HG03139 (cell line): ENCODE measurements at regions not wholly inside any gene's neighbourhood (a gene's known extent, or its start where the extent isn't known, plus 50 kb on each side); places are given as distances from the start of the nearest gene placed in this dataset.
A peak's percentile ranks its signal among the peaks of the same experiment; 100 is the strongest.
"Not testable (repeated sequence)": the region's sequence is repeated elsewhere in the genome, so short reads cannot be mapped to it uniquely, and the experiment has no call there.

Experiments used
- ATAC-seq: cut with Tn5 transposase; IDR thresholded peaks from one replicate; pipeline ENCODE4 v1.9.1; 2021; ENCODE audit not compliant: unreplicated experiment

DNA sequence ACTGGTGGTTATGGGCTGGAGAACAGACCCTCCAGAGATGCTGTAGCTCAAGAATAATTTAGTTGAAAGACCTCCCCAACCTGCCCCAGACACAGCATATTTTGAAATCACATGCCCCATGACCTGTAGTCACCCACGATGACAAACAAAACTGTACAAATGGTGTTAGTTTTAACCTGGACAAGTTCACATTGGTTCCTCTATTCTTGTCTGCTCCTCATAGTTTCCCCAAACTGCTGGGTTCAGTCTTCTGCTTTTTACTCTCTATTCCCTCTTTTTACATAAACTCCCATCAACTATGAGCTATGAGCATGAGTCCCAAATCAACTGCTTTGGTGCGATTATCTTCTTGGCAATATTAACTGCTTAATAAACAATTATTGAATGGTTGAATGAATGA lies 365.3 kb upstream of the CLINT1 start:
- ATAC-seq: no peak

DNA sequence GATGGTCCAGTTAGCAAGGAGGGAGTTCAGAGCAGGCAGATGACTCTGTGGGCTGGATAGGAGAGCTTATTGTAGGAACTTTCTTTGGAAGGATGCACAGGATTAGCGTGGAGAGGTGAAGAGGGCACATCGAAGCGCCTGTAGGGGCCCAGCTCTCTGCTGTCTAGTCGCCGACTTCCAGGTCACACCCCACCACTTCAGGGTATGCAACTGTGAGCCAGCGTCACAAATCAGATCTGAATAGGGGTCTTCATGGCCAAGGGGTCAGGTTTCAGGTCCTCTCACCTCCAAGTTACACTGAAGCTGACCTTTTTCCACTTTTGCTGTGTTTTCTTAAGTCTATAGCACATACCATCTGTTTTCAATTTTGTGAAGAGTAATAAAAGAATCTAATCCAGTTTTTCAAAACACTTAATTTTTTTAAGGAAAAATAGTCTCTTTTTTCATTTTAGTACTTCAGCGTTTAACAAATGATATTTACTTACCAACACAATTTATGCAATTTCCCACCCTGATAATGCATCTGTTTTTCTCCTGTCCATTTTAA lies 364.2 kb upstream of the CLINT1 start:
- no peak for ATAC-seq

- ATAC-seq: no peak
Observed at GRCh38 chr5:158212917-158213316, 354.0 kb upstream of the CLINT1 start.

GRCh38 chr5:158212237-158212636 lies 353.3 kb upstream of the CLINT1 start:
- no peak for ATAC-seq

DNA sequence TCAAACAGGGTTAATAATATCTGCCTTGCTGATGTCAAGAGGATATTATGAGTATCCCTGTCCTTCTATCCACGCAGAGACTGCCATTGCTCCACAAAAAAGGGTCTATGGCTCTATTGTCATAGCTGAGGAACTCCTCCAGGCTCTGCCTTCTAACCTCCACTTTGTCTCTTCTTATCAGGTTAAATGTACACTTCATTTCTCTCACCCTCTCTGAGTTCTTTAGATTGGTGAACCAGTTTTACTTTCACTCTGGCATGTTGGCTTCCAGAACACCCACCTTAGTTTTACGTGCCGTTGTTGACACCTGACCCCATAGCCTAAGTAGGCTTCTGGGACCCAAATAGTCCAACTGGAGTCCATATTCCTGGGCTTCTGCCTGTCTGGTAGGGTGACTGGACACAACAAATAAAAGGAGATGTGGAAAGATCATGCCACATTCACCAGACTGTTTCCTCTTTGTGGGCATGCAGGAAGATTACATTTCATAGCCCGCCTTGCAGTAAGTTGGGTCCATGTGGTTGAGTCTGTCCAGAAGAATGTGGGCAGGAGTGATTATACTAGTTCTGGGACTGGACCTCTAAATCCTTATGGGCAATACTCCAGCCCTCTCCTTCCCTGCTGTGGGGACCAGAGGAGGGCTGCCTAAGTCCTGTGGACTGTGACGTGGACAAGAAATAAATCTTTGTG lies 350.4 kb upstream of the CLINT1 start:
- ATAC-seq: no peak

DNA sequence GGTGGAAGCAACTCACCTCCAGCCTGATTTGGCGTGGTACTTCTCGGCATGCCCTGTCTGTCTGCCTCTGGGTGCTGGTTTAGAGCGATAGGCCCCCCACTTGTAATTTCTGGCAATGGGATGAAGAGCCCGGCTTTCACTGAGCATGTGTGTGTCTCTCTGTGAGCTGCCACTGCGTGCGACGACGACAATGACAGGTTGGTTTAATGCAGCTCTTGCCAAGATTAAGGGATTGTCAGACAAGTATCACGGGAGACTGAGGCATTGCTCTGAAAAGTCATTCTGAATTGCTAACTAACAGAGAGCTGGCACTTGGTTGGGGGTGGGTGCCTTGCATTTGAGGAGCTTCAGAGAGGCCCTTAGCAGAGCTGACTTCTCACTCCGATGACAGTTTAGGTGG lies 348.8 kb upstream of the CLINT1 start:
- no peak for ATAC-seq

DNA sequence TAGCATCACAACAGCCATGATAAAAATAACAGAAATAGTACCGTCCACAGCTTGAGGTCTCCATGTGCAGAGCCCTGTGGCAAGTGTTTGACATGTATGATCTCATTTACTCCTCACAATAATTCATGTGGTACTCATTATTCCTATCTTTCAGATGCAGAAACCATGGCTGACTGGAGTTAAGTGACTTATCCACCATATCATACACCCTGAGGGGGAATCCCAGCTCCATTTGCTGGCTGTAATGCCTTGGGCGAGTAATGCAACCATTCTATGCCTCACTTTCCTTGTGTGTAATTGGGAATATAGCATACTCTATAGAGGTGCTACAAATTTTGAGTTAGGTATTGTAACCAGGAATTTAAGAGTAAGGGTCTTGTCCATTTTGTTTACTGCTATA lies 347.0 kb upstream of the CLINT1 start:
- no peak for ATAC-seq

DNA sequence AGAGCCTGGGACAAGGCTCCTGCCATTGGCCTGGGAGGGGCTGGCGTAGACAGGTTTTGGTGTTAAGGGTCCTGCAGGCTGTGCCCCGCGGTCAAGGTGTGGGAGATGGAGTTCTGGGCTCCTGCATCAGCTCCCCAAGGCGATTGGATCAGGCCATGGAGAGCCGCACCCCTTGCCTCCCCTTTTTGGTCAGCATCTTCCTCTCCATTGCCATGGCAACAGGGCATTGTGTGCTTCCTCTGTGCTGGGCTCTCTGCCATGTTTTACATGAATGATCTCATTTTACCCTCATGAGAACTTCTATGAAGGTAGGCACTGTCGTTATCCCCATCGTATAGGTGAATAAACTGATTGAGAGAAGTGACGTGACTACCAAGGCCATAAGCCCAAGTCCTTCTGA lies 344.3 kb upstream of the CLINT1 start:
- no peak for ATAC-seq

DNA sequence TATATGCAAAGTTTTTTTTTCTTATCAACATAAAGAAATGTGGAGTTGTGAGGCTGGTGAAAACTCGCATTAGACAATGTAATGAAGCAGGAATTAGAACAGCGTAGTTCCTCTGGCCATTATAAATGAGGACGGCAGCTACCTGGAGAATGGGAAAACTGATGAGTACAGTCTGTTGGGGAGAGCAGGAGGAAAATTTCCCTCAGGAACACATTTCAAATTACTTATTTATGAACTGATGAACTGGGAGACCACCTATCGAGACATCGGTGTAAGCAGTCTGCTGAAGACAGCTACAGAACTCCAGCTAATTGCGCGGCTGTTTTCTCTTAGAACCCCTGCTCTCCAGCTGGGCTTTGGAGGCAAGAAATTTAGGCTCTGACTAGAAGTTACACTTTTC lies 343.9 kb upstream of the CLINT1 start:
- ATAC-seq: no peak

GRCh38 chr5:158200619-158201018 lies 341.7 kb upstream of the CLINT1 start:
- ATAC-seq: no peak

- peak; percentile 86 for ATAC-seq
Observed at GRCh38 chr5:158198636-158199035, 339.7 kb upstream of the CLINT1 start.

DNA sequence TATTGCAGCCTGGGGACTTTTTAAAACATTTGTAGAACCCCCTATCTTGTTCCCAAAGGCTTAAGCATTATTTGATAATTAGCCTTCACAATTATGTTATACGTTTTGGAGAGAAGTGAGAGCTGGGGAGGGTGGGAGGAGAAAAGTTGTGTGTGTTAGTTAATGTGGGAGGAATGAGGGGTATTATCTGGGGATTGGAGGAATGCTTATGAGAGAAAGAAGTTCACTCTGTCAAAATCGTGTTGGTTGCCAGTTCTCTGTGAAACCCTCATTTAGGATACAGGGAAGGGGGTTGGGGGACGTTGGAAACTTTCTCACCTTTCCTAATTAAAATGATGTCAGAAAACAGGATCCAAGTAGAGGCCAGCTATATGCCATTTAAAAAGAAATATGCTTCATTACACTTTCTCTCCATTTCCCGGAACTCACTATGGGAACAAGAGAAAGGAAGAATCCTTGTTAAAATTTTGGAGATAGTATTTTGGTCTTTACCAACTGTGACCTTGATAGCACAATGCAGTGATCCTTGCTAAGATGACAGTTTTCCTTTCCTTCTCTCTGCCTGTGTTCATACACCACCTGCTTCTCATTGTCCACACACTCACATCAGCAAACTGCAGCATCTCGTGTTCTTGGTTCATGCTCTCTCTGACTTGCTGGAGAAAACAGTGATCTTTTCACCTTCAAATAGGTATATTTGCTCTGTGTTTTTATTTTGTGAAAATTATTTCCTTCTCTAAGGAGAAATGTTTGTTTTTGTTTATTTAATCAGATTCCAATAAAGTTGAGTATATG lies 336.7 kb upstream of the CLINT1 start:
- ATAC-seq: no peak

DNA sequence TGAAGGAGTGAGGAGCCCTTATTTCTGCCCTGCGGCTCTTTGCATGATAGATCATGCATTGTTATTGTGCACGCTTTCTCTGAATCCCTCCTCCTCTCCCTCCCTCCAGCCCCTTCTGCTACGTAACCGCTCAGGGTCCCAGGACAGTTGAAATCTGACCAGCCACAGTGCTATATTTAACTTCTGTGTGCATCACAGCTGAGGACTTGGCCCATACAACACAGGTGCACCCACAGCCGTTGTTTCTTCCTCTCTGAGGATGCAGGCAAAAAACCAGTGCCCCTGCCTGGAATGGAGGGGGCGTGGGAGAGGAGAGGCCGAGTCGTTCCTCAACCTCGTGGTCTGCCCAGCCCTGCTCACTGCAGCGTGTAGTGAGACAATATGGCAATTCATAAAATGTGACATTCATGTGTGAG lies 335.6 kb upstream of the CLINT1 start:
- peak; percentile 57 for ATAC-seq

DNA sequence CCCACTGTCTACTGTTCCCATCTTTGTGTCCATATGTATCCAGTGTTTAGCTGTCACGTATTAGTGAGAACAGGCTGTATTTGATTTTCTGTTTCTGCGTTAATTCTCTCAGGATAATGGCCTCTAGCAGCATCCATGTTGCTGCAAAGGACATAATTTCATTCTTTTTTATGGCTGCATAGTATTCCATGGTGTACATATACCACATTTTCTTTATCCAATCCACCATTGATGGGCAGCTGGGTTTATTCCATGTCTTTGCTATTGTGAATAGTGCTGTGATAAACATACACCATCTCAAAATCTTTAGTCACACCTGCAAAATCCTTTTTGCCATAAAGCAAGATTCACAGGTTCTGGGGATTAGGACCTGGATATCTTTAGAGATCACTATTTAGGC lies 334.4 kb upstream of the CLINT1 start:
- not testable (repeated sequence) for ATAC-seq

DNA sequence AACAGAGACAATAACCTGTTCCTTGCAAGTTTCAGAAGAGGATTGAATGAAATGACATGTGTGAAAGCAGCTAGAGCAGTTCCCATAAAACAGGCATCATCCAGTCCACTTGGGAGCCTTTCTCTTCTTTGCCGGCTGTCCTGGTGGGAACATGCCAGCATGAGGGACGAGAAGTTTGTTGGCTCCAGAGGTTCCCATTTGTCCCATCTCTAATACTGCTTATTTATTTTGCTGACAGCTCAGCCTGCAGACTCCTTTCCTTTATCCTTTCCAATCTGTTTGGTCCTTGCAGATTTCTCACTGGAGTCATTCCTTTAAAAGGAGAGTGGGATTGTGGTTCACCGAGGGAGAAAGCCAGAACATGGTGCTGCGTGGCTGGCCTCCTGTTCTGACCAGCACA lies 321.5 kb upstream of the CLINT1 start:
- ATAC-seq: no peak

GRCh38 chr5:158179271-158179670 lies 320.3 kb upstream of the CLINT1 start:
- ATAC-seq: no peak

DNA sequence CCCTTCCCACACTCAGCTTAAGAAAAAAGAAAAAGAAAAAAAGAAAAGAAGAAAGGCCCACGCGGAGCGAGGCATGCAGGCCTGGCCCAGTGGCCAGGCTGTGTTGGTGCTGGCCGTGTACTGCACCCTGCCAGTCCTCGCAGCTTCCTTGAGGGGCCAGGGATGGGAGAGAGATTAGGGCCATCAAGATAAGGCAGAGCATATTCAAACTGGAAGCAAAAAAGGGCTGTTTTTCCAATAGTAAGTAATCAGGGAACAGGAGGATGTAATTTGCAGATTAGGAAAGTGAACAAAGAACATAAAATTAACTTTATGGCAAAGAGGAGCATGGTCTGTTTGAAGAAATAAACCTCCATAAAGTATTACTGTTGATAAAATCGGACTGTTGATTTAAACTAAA lies 319.6 kb upstream of the CLINT1 start:
- ATAC-seq: no peak

- no peak for ATAC-seq
Observed at GRCh38 chr5:158177146-158177545, 318.2 kb upstream of the CLINT1 start.

DNA sequence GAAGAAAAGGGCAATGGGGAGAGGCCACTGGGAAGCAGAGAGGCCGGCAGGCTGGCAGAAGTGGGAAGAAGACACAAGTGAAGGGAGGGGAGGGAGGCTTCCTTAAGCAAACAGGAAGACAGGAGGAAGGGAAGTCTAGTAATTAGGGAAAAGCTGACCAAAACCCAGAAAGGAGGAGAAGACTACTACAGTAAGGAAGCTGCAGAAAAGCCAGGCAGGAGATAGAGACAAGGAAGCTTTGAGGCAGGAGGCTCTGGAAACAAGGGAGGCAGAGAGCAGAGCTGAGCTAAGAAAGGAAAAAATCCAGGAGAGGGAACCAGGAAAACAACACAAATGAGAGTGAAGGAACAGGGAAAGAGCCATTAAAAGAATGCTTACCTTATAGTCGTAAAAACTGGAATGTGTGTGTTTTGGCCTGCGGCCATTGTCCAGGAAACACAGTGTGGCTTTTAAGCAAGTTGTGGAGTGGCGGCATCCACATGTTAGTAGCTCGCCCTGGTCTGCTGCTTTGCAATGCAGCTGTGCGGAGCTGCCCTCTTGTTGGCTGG lies 317.1 kb upstream of the CLINT1 start:
- no peak for ATAC-seq

DNA sequence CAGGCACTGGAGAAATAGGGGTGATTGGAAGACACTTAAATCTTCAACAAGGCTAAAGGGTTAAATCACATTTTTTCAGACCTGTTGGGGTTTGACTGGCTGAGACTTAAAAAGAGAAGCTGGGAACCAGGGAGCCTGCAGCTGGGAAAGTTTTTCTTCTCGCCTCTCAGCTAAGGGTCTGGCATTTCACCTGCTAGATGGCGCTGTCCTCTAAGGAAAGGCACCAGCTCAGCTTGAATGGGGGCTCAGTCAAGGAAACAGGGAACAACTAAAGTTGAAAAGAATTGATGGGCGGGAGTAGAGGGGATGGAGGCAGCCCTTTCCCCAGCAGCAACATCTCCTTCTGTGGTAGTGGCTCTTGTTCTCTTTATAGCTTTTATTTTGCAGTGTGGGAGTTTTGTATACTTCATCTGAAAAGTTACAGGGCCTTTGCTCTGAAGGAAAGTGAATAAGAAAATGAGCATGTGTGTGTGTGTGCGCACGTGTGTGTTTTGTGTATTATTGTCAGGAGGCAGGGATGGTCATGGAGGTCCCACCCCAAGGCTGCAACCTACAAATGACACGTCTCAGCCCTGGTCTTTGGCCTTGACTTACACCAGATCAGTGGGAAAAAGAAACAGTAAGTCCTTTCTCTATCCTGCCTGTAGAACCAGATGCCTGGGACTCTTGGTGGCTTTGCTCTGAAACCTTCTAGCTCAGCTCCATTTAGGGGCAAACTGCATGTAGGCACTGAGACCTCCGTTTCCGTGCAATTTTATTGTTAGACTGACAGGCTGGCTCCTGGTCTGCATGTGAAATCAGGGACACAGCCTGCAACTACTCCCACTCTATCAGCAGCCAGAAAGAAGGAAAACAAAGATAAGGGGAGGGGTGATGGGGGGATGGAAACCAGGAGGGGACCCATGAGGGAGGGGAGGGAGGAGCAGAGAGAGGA lies 316.2 kb upstream of the CLINT1 start:
- no peak for ATAC-seq

DNA sequence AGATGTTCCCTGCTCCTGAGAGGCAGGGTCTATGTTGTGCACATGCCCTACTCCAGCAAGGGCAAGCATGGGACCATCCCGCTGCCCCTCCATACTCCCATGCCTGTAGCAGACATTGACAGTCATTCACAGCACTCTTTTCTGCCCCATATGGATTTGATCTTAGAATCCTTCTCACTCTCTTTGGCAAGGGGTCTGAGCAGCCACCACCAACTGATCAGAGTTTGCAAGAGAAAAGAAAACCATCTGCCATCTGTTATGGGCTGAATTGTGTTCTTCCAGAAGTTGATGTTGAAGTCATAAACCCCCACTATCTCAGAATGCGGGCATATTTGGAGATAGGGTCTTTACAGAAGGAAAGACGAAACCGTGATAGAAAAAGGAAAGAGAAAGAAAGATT lies 315.1 kb upstream of the CLINT1 start:
- ATAC-seq: no peak
